ENCODE measurements at regions not wholly inside any gene's neighbourhood (a gene's known extent, or its start where the extent isn't known, plus 50 kb on each side); places are given as distances from the start of the nearest gene placed in this dataset.

GRCh38 chr5:4011943-4012342 is 416.3 kb downstream of the IRX1 start:
- DNase-seq (ENCODE audit: extremely low spot score): no peak
- H3K36me3 ChIP-seq: no peaks in the 10 kb centered on the region
- no peaks in the 10 kb centered on the region for H3K9me3 ChIP-seq
- no peaks in the 10 kb centered on the region for H3K4me1 ChIP-seq
- H3K27ac ChIP-seq (replicated peaks in 1 of 4): no peak overlapping the region
- no peaks in the 10 kb centered on the region for H3K27me3 ChIP-seq
- WGBS: 81% methylated on average over 3 of the region's 6 CpGs
- intact Hi-C loops (cut with DNase I): no loop called here
- TF ChIP-seq POLR2A (IDR thresholded peaks at IDR 0.05; ENCODE audit: low read depth) (no peak), POLR2AphosphoS5 (IDR thresholded peaks at IDR 0.05) (no peak), EP300 (IDR thresholded peaks at IDR 0.05) (no peak)
- TF ChIP-seq, protein P1, sequence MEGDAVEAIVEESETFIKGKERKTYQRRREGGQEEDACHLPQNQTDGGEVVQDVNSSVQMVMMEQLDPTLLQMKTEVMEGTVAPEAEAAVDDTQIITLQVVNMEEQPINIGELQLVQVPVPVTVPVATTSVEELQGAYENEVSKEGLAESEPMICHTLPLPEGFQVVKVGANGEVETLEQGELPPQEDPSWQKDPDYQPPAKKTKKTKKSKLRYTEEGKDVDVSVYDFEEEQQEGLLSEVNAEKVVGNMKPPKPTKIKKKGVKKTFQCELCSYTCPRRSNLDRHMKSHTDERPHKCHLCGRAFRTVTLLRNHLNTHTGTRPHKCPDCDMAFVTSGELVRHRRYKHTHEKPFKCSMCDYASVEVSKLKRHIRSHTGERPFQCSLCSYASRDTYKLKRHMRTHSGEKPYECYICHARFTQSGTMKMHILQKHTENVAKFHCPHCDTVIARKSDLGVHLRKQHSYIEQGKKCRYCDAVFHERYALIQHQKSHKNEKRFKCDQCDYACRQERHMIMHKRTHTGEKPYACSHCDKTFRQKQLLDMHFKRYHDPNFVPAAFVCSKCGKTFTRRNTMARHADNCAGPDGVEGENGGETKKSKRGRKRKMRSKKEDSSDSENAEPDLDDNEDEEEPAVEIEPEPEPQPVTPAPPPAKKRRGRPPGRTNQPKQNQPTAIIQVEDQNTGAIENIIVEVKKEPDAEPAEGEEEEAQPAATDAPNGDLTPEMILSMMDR (IDR thresholded peaks at IDR 0.05): no peak
- no peak overlapping the region for H3K4me3 ChIP-seq

DNA sequence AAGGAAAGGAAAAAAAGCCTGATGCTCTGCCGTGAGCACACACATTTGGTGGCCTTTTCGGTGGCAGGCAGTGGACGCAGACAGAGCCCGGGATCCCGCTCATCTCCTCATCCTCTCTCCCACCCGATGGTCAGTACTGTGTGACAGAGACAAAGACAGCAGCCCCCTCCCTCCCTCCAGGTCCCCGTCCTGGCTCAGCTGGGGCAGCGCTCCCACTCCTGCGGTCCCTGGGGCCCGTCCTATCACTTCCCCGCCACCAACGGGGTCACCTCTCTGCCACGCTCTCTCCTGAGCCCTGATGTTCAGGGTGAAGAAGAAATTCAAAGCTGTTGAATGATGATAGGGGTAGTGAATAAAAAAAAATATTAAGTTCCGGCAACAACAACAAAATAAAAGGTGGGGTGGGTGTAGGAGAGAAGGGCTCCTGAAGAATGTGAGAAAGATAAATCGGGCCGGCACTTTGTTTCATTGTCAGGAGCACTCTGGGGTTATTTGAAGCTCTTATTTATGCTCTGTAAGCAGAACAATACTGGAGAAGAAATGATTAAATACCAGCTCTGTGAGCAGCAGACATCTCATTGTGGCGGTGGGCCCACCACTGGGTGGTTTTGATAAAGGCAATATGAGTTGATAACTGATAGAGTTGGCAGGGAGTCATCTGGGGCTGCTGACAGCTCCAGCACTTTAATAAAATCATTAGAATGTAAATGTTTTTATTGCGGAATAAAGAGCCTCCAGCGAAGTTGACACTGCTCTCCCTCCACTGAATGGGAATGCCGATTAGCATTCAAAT is 417.7 kb downstream of the IRX1 start:
- Histone ChIP-seq H3K27me3 (no peaks in the 10 kb centered on the region), H3K36me3 (no peaks in the 10 kb centered on the region), H3K27ac (replicated peaks in 1 of 4) (no peak overlapping the region), H3K9me3 (no peaks in the 10 kb centered on the region), H3K4me3 (no peak overlapping the region), H3K4me1 (peaks cover 0 to 2% (median 0%) of the 10 kb centered on the region in 4 donors)
- 73% methylated on average over 20 of the region's 20 CpGs for WGBS
- intact Hi-C loops (cut with DNase I): no loop called here
- TF ChIP-seq EP300 (IDR thresholded peaks at IDR 0.05) (no peak), POLR2AphosphoS5 (IDR thresholded peaks at IDR 0.05) (no peak), POLR2A (IDR thresholded peaks at IDR 0.05; ENCODE audit: low read depth) (no peak)
- TF ChIP-seq, protein P1 (IDR thresholded peaks at IDR 0.05): no peak
- no peak for DNase-seq (ENCODE audit: extremely low spot score)

GRCh38 chr5:4015709-4016108 is 420.1 kb downstream of the IRX1 start:
- no peaks in the 10 kb centered on the region for H3K27me3 ChIP-seq
- H3K27ac ChIP-seq (replicated peaks in 1 of 4): no peak overlapping the region
- no peaks in the 10 kb centered on the region for H3K36me3 ChIP-seq
- no peak for TF ChIP-seq EP300 (IDR thresholded peaks at IDR 0.05)
- TF ChIP-seq, protein P1 (IDR thresholded peaks at IDR 0.05): no peak
- no peak for DNase-seq (ENCODE audit: extremely low spot score)
- WGBS: 77% methylated on average over 4 of the region's 4 CpGs
- H3K4me1 ChIP-seq: peaks cover 0 to 16% (median 7%) of the 10 kb centered on the region in 4 donors
- no peaks in the 10 kb centered on the region for H3K9me3 ChIP-seq
- intact Hi-C loops (cut with DNase I): no loop called here
- H3K4me3 ChIP-seq: no peak overlapping the region

GRCh38 chr5:4017076-4017803 is 421.6 kb downstream of the IRX1 start:
- no peaks in the 10 kb centered on the region for H3K36me3 ChIP-seq
- intact Hi-C loops (cut with DNase I): no loop called here
- peaks cover 0 to 16% (median 9%) of the 10 kb centered on the region in 4 donors for H3K4me1 ChIP-seq
- DNase-seq (ENCODE audit: extremely low spot score): no peak
- TF ChIP-seq EP300 (IDR thresholded peaks at IDR 0.05): no peak
- TF ChIP-seq POLR2AphosphoS5 (IDR thresholded peaks at IDR 0.05): no peak
- TF ChIP-seq POLR2A (IDR thresholded peaks at IDR 0.05; ENCODE audit: low read depth): no peak
- TF ChIP-seq, protein P1 (IDR thresholded peaks at IDR 0.05): no peak
- WGBS: 84% methylated on average over 5 of the region's 5 CpGs
- H3K27ac ChIP-seq (replicated peaks in 1 of 4): no peak overlapping the region
- no peaks in the 10 kb centered on the region for H3K9me3 ChIP-seq
- no peak overlapping the region for H3K4me3 ChIP-seq
- H3K27me3 ChIP-seq: no peaks in the 10 kb centered on the region
